B cell (primary cell): ENCODE measurements at regions not wholly inside any gene's neighbourhood (a gene's known extent, or its start where the extent isn't known, plus 50 kb on each side); places are given as distances from the start of the nearest gene placed in this dataset.

Source experiments
- EZH2 ChIP-seq: IDR thresholded peaks from 2 replicates; pipeline ENCODE4 v1.6.1; 2012; ENCODE audit warnings: borderline replicate concordance, low read depth, mild to moderate bottlenecking, moderate library complexity, low read length; ENCODE audit not compliant: insufficient read depth, poor library complexity, severe bottlenecking
- TF ChIP-seq, protein P1 (sequence below): fragments of 200-600 bp; IDR thresholded peaks from one replicate; pipeline ENCODE4 v1.8.0; 2022; ENCODE audit warnings: antibody characterized with exemption, mild to moderate bottlenecking

GRCh38 chr10:23976275-23976674 is 232.7 kb upstream of the KIAA1217 start:
- TF ChIP-seq, protein P1, sequence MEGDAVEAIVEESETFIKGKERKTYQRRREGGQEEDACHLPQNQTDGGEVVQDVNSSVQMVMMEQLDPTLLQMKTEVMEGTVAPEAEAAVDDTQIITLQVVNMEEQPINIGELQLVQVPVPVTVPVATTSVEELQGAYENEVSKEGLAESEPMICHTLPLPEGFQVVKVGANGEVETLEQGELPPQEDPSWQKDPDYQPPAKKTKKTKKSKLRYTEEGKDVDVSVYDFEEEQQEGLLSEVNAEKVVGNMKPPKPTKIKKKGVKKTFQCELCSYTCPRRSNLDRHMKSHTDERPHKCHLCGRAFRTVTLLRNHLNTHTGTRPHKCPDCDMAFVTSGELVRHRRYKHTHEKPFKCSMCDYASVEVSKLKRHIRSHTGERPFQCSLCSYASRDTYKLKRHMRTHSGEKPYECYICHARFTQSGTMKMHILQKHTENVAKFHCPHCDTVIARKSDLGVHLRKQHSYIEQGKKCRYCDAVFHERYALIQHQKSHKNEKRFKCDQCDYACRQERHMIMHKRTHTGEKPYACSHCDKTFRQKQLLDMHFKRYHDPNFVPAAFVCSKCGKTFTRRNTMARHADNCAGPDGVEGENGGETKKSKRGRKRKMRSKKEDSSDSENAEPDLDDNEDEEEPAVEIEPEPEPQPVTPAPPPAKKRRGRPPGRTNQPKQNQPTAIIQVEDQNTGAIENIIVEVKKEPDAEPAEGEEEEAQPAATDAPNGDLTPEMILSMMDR = no peak
- no peak for TF ChIP-seq EZH2
